OCI-LY1 (cell line): ENCODE measurements at regions not wholly inside any gene's neighbourhood (a gene's known extent, or its start where the extent isn't known, plus 50 kb on each side); places are given as distances from the start of the nearest gene placed in this dataset.

ENCODE experiments used
- H2AFZ ChIP-seq: fragments of 200-600 bp; sonication (generic), shearing (Covaris generic); 2 replicates; pipeline ENCODE4 v1.6.0; 2014; ENCODE audit warnings: antibody characterized with exemption, mild to moderate bottlenecking, low read length
- H3F3A ChIP-seq: fragments of 200-600 bp; sonication (generic), shearing (Covaris generic); 2 replicates; pipeline ENCODE4 v1.6.0; 2014; ENCODE audit warnings: mild to moderate bottlenecking, antibody characterized with exemption, low read length, moderate library complexity; ENCODE audit not compliant: insufficient read depth
- H3K27ac ChIP-seq: fragments of 200-600 bp; sonication (generic); 2 replicates; pipeline ENCODE4 v1.5.1; 2014; ENCODE audit warnings: low read length, mixed run types, mild to moderate bottlenecking, low read depth; ENCODE audit not compliant: poor library complexity, severe bottlenecking
- H3K27me3 ChIP-seq: fragments of 200-600 bp; sonication (generic); 2 replicates; pipeline ENCODE4 v1.6.0; 2014; ENCODE audit warnings: antibody characterized with exemption, mild to moderate bottlenecking, low read length, moderate library complexity; ENCODE audit not compliant: insufficient read depth
- H3K36me3 ChIP-seq: fragments of 200-600 bp; sonication (generic); 2 replicates; pipeline ENCODE4 v1.6.1; 2014; ENCODE audit warnings: mild to moderate bottlenecking, antibody characterized with exemption, low read length, moderate library complexity, mixed read lengths; ENCODE audit not compliant: insufficient read depth
- H3K4me1 ChIP-seq: fragments of 200-600 bp; sonication (generic); 2 replicates; pipeline ENCODE4 v1.5.1; 2014; ENCODE audit warnings: mild to moderate bottlenecking, low read length, moderate library complexity; ENCODE audit not compliant: insufficient read depth, severe bottlenecking
- H3K4me2 ChIP-seq: fragments of 200-600 bp; sonication (generic), shearing (Covaris generic); 2 replicates; pipeline ENCODE4 v1.6.1; 2014; ENCODE audit warnings: low read length
- H3K4me3 ChIP-seq: fragments of 200-600 bp; sonication (generic); 2 replicates; pipeline ENCODE4 v1.5.1; 2014; ENCODE audit warnings: low read length, low read depth, mild to moderate bottlenecking, mixed read lengths; ENCODE audit not compliant: poor library complexity, severe bottlenecking
- H3K79me2 ChIP-seq: fragments of 200-600 bp; shearing (Covaris generic); 2 replicates; pipeline ENCODE4 v1.6.1; 2016; ENCODE audit warnings: mixed run types, low read length, mixed read lengths; ENCODE audit not compliant: insufficient read depth
- H3K9ac ChIP-seq: fragments of 200-600 bp; sonication (generic), shearing (Covaris generic); 2 replicates; pipeline ENCODE4 v1.6.1; 2014; ENCODE audit warnings: mild to moderate bottlenecking, low read length, mixed read lengths
- H3K9me2 ChIP-seq: fragments of 200-600 bp; sonication (generic), shearing (Covaris generic); 2 replicates; pipeline ENCODE4 v1.6.1; 2014; ENCODE audit warnings: low read depth, mild to moderate bottlenecking, low read length, mixed read lengths
- H3K9me3 ChIP-seq: fragments of 200-600 bp; shearing (Covaris generic); 2 replicates; pipeline ENCODE4 v1.6.1; 2014; ENCODE audit warnings: low read length, mixed read lengths
- H4K20me1 ChIP-seq: fragments of 200-600 bp; sonication (generic), shearing (Covaris generic); 2 replicates; pipeline ENCODE4 v1.6.0; 2016; ENCODE audit warnings: mild to moderate bottlenecking, low read length; ENCODE audit not compliant: insufficient read depth
- EZH2 ChIP-seq: fragments of 200-600 bp; sonication (generic), shearing (Covaris generic); IDR thresholded peaks from 2 replicates; pipeline ENCODE4 v1.8.0; 2017; ENCODE audit warnings: borderline replicate concordance, mixed run types, mild to moderate bottlenecking, antibody characterized with exemption, low read length, moderate library complexity, mixed read lengths
- TF ChIP-seq, protein P1 (sequence below): fragments of 200-600 bp; sonication (generic), shearing (Covaris generic); IDR thresholded peaks from 2 replicates; pipeline ENCODE4 v1.5.1; 2017; ENCODE audit warnings: mild to moderate bottlenecking, antibody characterized with exemption, low read length, moderate library complexity, mixed read lengths

DNA sequence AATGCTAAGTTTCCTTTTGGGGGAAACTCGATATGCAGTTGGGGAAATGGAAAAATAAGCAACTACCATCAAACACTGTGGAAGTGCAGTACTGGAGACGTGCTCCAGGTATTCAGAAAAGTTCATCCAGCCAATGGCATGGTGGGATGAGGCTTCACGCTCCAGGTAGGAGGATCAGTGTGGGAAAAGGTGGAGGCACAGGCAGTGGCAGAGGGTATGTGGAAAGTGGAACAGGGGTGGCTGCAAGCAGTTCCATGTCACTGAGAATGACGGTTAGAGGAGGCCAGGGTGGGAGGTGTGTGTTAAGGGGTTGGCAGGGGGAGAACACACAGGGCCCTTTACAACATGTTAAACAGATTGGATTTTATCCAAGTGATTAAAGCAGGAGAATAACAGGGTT lies 105.1 kb upstream of the NCAM1 start:
- Histone ChIP-seq H3K4me2 (no peak overlapping the region), H3K27ac (no peak overlapping the region), H2AFZ (no peak overlapping the region), H3K4me3 (no peak overlapping the region), H3K9me2 (no peaks in the 10 kb centered on the region), H3K79me2 (no peaks in the 10 kb centered on the region), H4K20me1 (no peaks in the 10 kb centered on the region), H3K9ac (no peak overlapping the region), H3K9me3 (peaks cover 3% of the 10 kb centered on the region; the same call in 1 of the 2 replicates), H3K27me3 (no peaks in the 10 kb centered on the region), H3F3A (no peaks in the 10 kb centered on the region), H3K4me1 (no peaks in the 10 kb centered on the region), H3K36me3 (no peaks in the 10 kb centered on the region)
- TF ChIP-seq EZH2, result no peak
- TF ChIP-seq, protein P1, sequence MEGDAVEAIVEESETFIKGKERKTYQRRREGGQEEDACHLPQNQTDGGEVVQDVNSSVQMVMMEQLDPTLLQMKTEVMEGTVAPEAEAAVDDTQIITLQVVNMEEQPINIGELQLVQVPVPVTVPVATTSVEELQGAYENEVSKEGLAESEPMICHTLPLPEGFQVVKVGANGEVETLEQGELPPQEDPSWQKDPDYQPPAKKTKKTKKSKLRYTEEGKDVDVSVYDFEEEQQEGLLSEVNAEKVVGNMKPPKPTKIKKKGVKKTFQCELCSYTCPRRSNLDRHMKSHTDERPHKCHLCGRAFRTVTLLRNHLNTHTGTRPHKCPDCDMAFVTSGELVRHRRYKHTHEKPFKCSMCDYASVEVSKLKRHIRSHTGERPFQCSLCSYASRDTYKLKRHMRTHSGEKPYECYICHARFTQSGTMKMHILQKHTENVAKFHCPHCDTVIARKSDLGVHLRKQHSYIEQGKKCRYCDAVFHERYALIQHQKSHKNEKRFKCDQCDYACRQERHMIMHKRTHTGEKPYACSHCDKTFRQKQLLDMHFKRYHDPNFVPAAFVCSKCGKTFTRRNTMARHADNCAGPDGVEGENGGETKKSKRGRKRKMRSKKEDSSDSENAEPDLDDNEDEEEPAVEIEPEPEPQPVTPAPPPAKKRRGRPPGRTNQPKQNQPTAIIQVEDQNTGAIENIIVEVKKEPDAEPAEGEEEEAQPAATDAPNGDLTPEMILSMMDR, result no peak

DNA sequence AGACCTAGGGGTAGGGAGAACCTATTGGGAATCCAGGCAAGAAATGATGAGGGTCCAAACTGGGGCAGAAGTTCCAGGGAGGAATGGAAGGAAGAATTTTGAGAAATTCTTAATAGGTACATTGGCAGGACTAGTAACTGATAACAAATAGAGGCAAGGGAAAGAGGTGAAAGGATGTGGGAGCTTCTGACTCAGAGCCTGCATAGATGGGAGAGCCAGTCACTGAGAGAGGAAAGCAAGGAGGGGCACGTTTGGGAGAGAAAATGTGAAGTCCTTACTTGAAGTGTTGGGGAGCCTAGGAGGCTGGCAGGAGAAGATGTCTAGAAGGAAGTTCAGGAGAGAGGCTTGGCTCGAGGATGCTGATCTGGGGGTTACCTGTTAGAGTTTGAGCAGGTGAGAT lies 104.6 kb upstream of the NCAM1 start:
- Histone ChIP-seq H3K9me3 (peaks cover 3% of the 10 kb centered on the region; the same call in 1 of the 2 replicates), H3K27me3 (no peaks in the 10 kb centered on the region), H3K4me1 (no peaks in the 10 kb centered on the region), H3K36me3 (no peaks in the 10 kb centered on the region), H2AFZ (no peak overlapping the region), H3K27ac (no peak overlapping the region), H3K4me3 (no peak overlapping the region), H3K9me2 (no peaks in the 10 kb centered on the region), H3K79me2 (no peaks in the 10 kb centered on the region), H3F3A (no peaks in the 10 kb centered on the region), H3K4me2 (no peak overlapping the region), H3K9ac (no peak overlapping the region), H4K20me1 (no peaks in the 10 kb centered on the region)
- TF ChIP-seq, protein P1, result no peak
- TF ChIP-seq EZH2, result no peak

DNA sequence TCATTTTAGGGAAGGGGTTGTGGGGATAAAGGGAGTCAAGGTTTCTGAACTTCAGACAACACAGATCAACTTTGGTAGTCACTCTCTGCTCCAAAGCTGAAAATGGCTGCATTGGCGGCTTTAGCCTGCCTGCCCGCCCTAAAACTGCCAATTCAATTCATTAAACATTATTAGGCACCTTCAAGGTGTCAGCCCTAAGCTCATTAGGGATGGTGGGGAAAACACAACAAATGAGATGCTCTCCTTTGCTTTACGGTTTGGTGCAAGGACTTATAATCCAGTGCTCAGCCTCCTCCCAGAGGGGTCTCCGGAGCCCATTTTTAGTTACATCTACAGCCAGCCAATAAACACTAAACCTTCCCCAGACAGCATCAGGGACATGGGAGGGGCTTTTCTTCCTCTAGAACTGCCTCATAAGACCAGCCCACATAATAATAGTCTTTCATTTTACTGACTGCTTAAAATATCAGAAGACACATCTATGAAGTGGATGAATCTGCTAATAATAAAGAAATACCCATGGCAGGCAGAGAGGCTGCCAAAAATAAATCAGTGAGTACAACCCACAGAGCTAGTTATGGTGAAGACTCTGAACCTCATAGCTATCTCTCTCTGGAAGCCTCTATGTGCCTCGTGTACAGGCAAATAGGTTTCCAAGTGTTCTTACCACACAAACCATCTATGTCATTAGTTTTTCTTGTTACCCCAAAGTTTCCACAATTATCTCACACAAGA lies 102.8 kb upstream of the NCAM1 start:
- Histone ChIP-seq H3F3A (no peaks in the 10 kb centered on the region), H3K9me2 (no peaks in the 10 kb centered on the region), H3K36me3 (no peaks in the 10 kb centered on the region), H3K4me3 (no peak overlapping the region), H3K27ac (no peak overlapping the region), H3K4me1 (no peaks in the 10 kb centered on the region), H2AFZ (no peak overlapping the region), H3K9me3 (peaks cover 3% of the 10 kb centered on the region; the same call in 1 of the 2 replicates), H3K9ac (no peak overlapping the region), H3K79me2 (no peaks in the 10 kb centered on the region), H3K27me3 (no peaks in the 10 kb centered on the region), H4K20me1 (no peaks in the 10 kb centered on the region), H3K4me2 (no peak overlapping the region)
- no peak for TF ChIP-seq EZH2
- TF ChIP-seq, protein P1, result no peak
